IMR-90 (cell line): ENCODE measurements at regions not wholly inside any gene's neighbourhood (a gene's known extent, or its start where the extent isn't known, plus 50 kb on each side); places are given as distances from the start of the nearest gene placed in this dataset.

Experiments
- ATAC-seq: fragments of 200-7000 bp; cut with Tn5 transposase; 2 replicates; pipeline ENCODE4 v1.9.1; 2020; ENCODE audit warnings: low read depth, mild to moderate bottlenecking, moderate library complexity
- BruUV-seq: library from RNA; stranded (reverse); fragments of 400-500 nt; replicated peaks from 2 replicates; lab custom pipeline; 2021; lab: Mats Ljungman, UMichigan
- CTCF ChIA-PET: fragments of 300-600 bp; formaldehyde crosslinking; extraction: SDS; loops from one replicate; lab custom pipeline; 2021; ENCODE audit warnings: antibody characterized with exemption; lab: Yijun Ruan, JAX
- POLR2A ChIA-PET: fragments of 300-600 bp; sonication (Branson Sonifier 250); formaldehyde crosslinking; loops from one replicate; lab custom pipeline; 2022; ENCODE audit warnings: antibody characterized with exemption; ENCODE audit not compliant: unreplicated experiment; lab: Charles Lee
- DNase-seq: peaks from one replicate; pipeline ENCODE4 v3.0.0; 2013
- H2AFZ ChIP-seq: replicated peaks from 2 replicates; pipeline ENCODE3; 2013; ENCODE audit warnings: low read length, mild to moderate bottlenecking; ENCODE audit not compliant: poor library complexity
- H2AK5ac ChIP-seq: 2 replicates; pipeline ENCODE4 v1.6.1; 2013; ENCODE audit warnings: low read depth, low read length, inconsistent platforms
- H2AK9ac ChIP-seq: replicated peaks from 2 replicates; pipeline ENCODE3; 2013; ENCODE audit warnings: mild to moderate bottlenecking, low read depth, low read length, moderate library complexity; ENCODE audit not compliant: poor library complexity
- H2BK120ac ChIP-seq: 2 replicates; pipeline ENCODE4 v1.6.1; 2013; ENCODE audit warnings: low read depth, low read length, inconsistent platforms
- H2BK15ac ChIP-seq: 3 replicates; pipeline ENCODE4 v1.6.1; 2013; ENCODE audit warnings: low read depth, low read length, inconsistent platforms
- H2BK20ac ChIP-seq: 2 replicates; pipeline ENCODE4 v1.6.1; 2013; ENCODE audit warnings: low read depth, mild to moderate bottlenecking, inconsistent platforms, low read length, moderate library complexity
- H2BK5ac ChIP-seq: 2 replicates; pipeline ENCODE4 v1.6.1; 2013; ENCODE audit warnings: mild to moderate bottlenecking, low read depth, low read length, inconsistent platforms; ENCODE audit not compliant: poor library complexity, severe bottlenecking
- H3K14ac ChIP-seq: replicated peaks from 2 replicates; pipeline ENCODE4 v1.6.1; 2013; ENCODE audit warnings: low read depth, low read length, inconsistent platforms
- H3K18ac ChIP-seq: 2 replicates; pipeline ENCODE4 v1.6.1; 2013; ENCODE audit warnings: low read depth, low read length, control low read depth
- H3K23ac ChIP-seq: 2 replicates; pipeline ENCODE4 v1.6.1; 2013; ENCODE audit warnings: low read depth, low read length, inconsistent platforms
- H3K27ac ChIP-seq: 2 replicates; pipeline ENCODE4 v1.5.1; 2013; ENCODE audit warnings: mild to moderate bottlenecking, control low read depth, low read length; ENCODE audit not compliant: insufficient read depth
- H3K27me3 ChIP-seq: 2 replicates; pipeline ENCODE4 v1.6.1; 2013; ENCODE audit warnings: low read length; ENCODE audit not compliant: control insufficient read depth, insufficient read depth
- H3K36me3 ChIP-seq: 2 replicates; pipeline ENCODE4 v1.6.1; 2013; ENCODE audit warnings: low read length, mixed read lengths; ENCODE audit not compliant: control insufficient read depth, insufficient read depth
- H3K4ac ChIP-seq: 2 replicates; pipeline ENCODE4 v1.6.1; 2013; ENCODE audit warnings: low read depth, low read length, inconsistent platforms
- H3K4me1 ChIP-seq: 2 replicates; pipeline ENCODE4 v1.6.1; 2013; ENCODE audit warnings: low read length, mixed read lengths; ENCODE audit not compliant: control insufficient read depth, insufficient read depth
- H3K4me2 ChIP-seq: 2 replicates; pipeline ENCODE4 v1.6.1; 2013; ENCODE audit warnings: low read depth, mild to moderate bottlenecking, control low read depth, low read length, moderate library complexity
- H3K4me3 ChIP-seq: 2 replicates; pipeline ENCODE4 v1.5.1; 2013; ENCODE audit warnings: low read depth, mild to moderate bottlenecking, control low read depth, low read length, moderate library complexity; ENCODE audit not compliant: insufficient read depth
- H3K56ac ChIP-seq: 2 replicates; pipeline ENCODE4 v1.6.1; 2013; ENCODE audit warnings: low read length, inconsistent platforms; ENCODE audit not compliant: insufficient read depth; ENCODE audit errors: extremely low read depth
- H3K79me1 ChIP-seq, 2 experiments: 2 replicates each; pipeline ENCODE4 v1.6.1; 2013; ENCODE audit warnings: low read length in 2 of 2, inconsistent platforms in 1 of 2, low read depth in 1 of 2
- H3K9ac ChIP-seq: 2 replicates; pipeline ENCODE4 v1.6.1; 2013; ENCODE audit warnings: low read depth, low read length, control low read depth
- H3K9me1 ChIP-seq: 2 replicates; pipeline ENCODE4 v1.6.1; 2013; ENCODE audit warnings: low read length, inconsistent platforms; ENCODE audit not compliant: insufficient read depth
- H3K9me3 ChIP-seq: 2 replicates; pipeline ENCODE4 v1.6.1; 2013; ENCODE audit warnings: low read length; ENCODE audit not compliant: control insufficient read depth, insufficient read depth
- H4K20me1 ChIP-seq: 2 replicates; pipeline ENCODE4 v1.6.1; 2013; ENCODE audit warnings: low read length, inconsistent platforms; ENCODE audit not compliant: insufficient read depth
- H4K5ac ChIP-seq: 2 replicates; pipeline ENCODE4 v1.6.1; 2013; ENCODE audit warnings: mild to moderate bottlenecking, low read depth, low read length, control low read depth
- H4K8ac ChIP-seq, 2 experiments: 2 replicates each; pipeline ENCODE4 v1.6.1; 2013; ENCODE audit warnings: low read depth in 2 of 2, low read length in 2 of 2, control low read depth in 1 of 2, inconsistent platforms in 1 of 2
- H4K91ac ChIP-seq: 2 replicates; pipeline ENCODE4 v1.6.1; 2013; ENCODE audit warnings: low read depth, low read length, inconsistent platforms; ENCODE audit not compliant: insufficient read depth
- BHLHE40 ChIP-seq: fragments of 150-350 bp; IDR thresholded peaks from 2 replicates; pipeline ENCODE4 v1.6.1; 2016; ENCODE audit warnings: mild to moderate bottlenecking, low read depth, low read length
- CEBPB ChIP-seq: IDR thresholded peaks from 2 replicates; pipeline ENCODE4 v1.6.1; 2012; ENCODE audit warnings: low read depth, low read length, improper control_type of control experiment
- CHD1 ChIP-seq: IDR thresholded peaks from 2 replicates; pipeline ENCODE4 v1.6.1; 2012; ENCODE audit warnings: low read depth, low read length, improper control_type of control experiment
- ELK1 ChIP-seq: fragments of 150-350 bp; IDR thresholded peaks from 2 replicates; pipeline ENCODE4 v1.6.1; 2016; ENCODE audit warnings: low read depth, mild to moderate bottlenecking, low read length, moderate library complexity, borderline replicate concordance
- FOS ChIP-seq: fragments of 150-350 bp; IDR thresholded peaks from 2 replicates; pipeline ENCODE4 v1.6.1; 2016; ENCODE audit warnings: low read depth, low read length
- MAFK ChIP-seq: IDR thresholded peaks from 2 replicates; pipeline ENCODE4 v1.6.1; 2012; ENCODE audit warnings: low read depth, low read length, improper control_type of control experiment
- MAZ ChIP-seq: IDR thresholded peaks from 2 replicates; pipeline ENCODE4 v1.6.1; 2012; ENCODE audit warnings: low read depth, mild to moderate bottlenecking, low read length, improper control_type of control experiment, moderate library complexity, borderline replicate concordance
- MXI1 ChIP-seq: IDR thresholded peaks from 2 replicates; pipeline ENCODE4 v1.6.1; 2012; ENCODE audit warnings: low read depth, mild to moderate bottlenecking, low read length, moderate library complexity, borderline replicate concordance
- NFE2L2 ChIP-seq: fragments of 150-350 bp; IDR thresholded peaks from 2 replicates; pipeline ENCODE4 v1.6.1; 2016; ENCODE audit warnings: low read depth, mild to moderate bottlenecking, low read length
- POLR2A ChIP-seq: IDR thresholded peaks from 2 replicates; pipeline ENCODE4 v1.6.1; 2012; ENCODE audit warnings: mild to moderate bottlenecking, low read depth, low read length
- RAD21 ChIP-seq: IDR thresholded peaks from 2 replicates; pipeline ENCODE4 v1.6.1; 2012; ENCODE audit warnings: low read length, improper control_type of control experiment
- RCOR1 ChIP-seq: IDR thresholded peaks from 2 replicates; pipeline ENCODE4 v1.6.1; 2012; ENCODE audit warnings: mild to moderate bottlenecking, low read length, improper control_type of control experiment; ENCODE audit not compliant: insufficient replicate concordance
- RFX5 ChIP-seq: IDR thresholded peaks from 2 replicates; pipeline ENCODE4 v1.8.0; 2012; ENCODE audit warnings: low read depth, mild to moderate bottlenecking, low read length, moderate library complexity
- SMC3 ChIP-seq: fragments of 150-350 bp; IDR thresholded peaks from 2 replicates; pipeline ENCODE4 v1.6.1; 2016; ENCODE audit warnings: low read depth, mild to moderate bottlenecking, antibody characterized with exemption, low read length, moderate library complexity
- USF2 ChIP-seq: fragments of 150-350 bp; IDR thresholded peaks from 2 replicates; pipeline ENCODE4 v1.6.1; 2017; ENCODE audit warnings: mild to moderate bottlenecking, antibody characterized with exemption, low read length, low read depth
- dilution Hi-C: fragments of 300-500 bp; cut with HindIII; formaldehyde crosslinking; loops from one replicate; pipeline ENCODE4 v1.14.3; 2018; ENCODE audit warnings: low sequenced_read_pairs; ENCODE audit not compliant: unreplicated experiment
- in situ Hi-C: fragments of 300-500 bp; cut with MboI; formaldehyde crosslinking; loops from 3 replicates; pipeline ENCODE4 v1.14.3; 2019; ENCODE audit warnings: low sequenced_read_pairs, inconsistent platforms, mixed read lengths
- intact Hi-C: fragments of 100-400 bp; cut with micrococcal nuclease; formaldehyde crosslinking; loops from 2 replicates; pipeline ENCODE4 v1.10.0; 2022
- TF ChIP-seq, protein P1 (sequence below): conservative IDR thresholded peaks from 2 replicates; pipeline ENCODE4 v1.5.1; 2012; ENCODE audit warnings: mild to moderate bottlenecking, low read depth, low read length, improper control_type of control experiment

DNA sequence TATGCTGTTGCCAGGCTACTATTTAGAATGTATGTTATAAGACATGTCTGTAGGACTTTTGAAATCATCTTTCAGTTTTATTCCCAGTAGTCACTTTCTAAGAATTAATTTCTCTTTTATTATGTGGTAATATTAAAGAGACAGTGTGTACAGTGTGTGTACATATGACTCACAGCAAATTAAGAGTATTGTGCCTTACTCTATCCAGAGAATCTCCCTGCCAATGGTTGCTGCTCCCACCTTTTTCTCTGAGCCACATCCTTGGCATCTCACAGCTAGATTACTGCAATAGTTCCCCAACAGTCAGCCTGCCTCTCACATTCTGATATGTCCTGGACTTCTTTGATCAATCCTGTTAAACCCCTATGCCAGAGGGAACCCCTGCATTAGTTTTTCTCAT lies 114.5 kb downstream of the ANXA5 start:
- Histone ChIP-seq H4K20me1 (no peaks in the 10 kb centered on the region), H3K4ac (no peak overlapping the region), H3K36me3 (no peaks in the 10 kb centered on the region), H3K9me3 (no peaks in the 10 kb centered on the region), H3K18ac (no peak overlapping the region), H3K23ac (no peak overlapping the region), H2AK9ac (no peak overlapping the region), H3K9ac (no peak overlapping the region), H4K5ac (no peak overlapping the region), H4K8ac (no peak overlapping the region), H2AK5ac (no peak overlapping the region), H3K4me1 (no peaks in the 10 kb centered on the region), H3K4me3 (no peak overlapping the region), H3K79me1 (no peaks in the 10 kb centered on the region), H3K27ac (no peak overlapping the region), H2BK120ac (no peak overlapping the region), H2BK15ac (no peak overlapping the region), H4K91ac (no peak overlapping the region), H3K56ac (no peak overlapping the region), H3K27me3 (peaks cover 5% of the 10 kb centered on the region), H2BK5ac (no peak overlapping the region), H2BK20ac (no peak overlapping the region), H3K9me1 (no peaks in the 10 kb centered on the region), H2AFZ (no peak overlapping the region), H3K14ac (no peak overlapping the region), H3K4me2 (no peak overlapping the region)
- dilution Hi-C loops = no loop called here
- BruUV-seq = no TSS peak
- ATAC-seq = no peak
- intact Hi-C loops = no loop called here
- POLR2A ChIA-PET = no interaction called here
- DNase-seq = no peak
- in situ Hi-C loops = no loop called here
- TF ChIP-seq FOS (no peak), NFE2L2 (no peak), RAD21 (no peak), CHD1 (no peak), SMC3 (no peak), USF2 (no peak), RCOR1 (no peak), ELK1 (no peak), POLR2A (no peak), BHLHE40 (no peak), CEBPB (no peak), MAFK (no peak), RFX5 (no peak), MAZ (no peak), MXI1 (no peak)
- TF ChIP-seq, protein P1, sequence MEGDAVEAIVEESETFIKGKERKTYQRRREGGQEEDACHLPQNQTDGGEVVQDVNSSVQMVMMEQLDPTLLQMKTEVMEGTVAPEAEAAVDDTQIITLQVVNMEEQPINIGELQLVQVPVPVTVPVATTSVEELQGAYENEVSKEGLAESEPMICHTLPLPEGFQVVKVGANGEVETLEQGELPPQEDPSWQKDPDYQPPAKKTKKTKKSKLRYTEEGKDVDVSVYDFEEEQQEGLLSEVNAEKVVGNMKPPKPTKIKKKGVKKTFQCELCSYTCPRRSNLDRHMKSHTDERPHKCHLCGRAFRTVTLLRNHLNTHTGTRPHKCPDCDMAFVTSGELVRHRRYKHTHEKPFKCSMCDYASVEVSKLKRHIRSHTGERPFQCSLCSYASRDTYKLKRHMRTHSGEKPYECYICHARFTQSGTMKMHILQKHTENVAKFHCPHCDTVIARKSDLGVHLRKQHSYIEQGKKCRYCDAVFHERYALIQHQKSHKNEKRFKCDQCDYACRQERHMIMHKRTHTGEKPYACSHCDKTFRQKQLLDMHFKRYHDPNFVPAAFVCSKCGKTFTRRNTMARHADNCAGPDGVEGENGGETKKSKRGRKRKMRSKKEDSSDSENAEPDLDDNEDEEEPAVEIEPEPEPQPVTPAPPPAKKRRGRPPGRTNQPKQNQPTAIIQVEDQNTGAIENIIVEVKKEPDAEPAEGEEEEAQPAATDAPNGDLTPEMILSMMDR = no peak
- CTCF ChIA-PET = no interaction called here
